ENCODE measurements at regions not wholly inside any gene's neighbourhood (a gene's known extent, or its start where the extent isn't known, plus 50 kb on each side); places are given as distances from the start of the nearest gene placed in this dataset.

- TF ChIP-seq CTCF (IDR thresholded peaks at IDR 0.05): no peak
- TF ChIP-seq POLR2A (IDR thresholded peaks at IDR 0.05): no peak
These were observed 533.9 kb downstream of the TLR4 start for GRCh38 chr9:118238139-118238538.
